Calu3 (cell line): ENCODE measurements at regions not wholly inside any gene's neighbourhood (a gene's known extent, or its start where the extent isn't known, plus 50 kb on each side); places are given as distances from the start of the nearest gene placed in this dataset.
"Not testable (repeated sequence)": the region's sequence is repeated elsewhere in the genome, so short reads cannot be mapped to it uniquely, and the experiment has no call there.

Experiments used
- BruUV-seq: library from RNA; stranded (reverse); fragments of 400-500 nt; replicated peaks from 2 replicates; lab custom pipeline; 2021; lab: Mats Ljungman, UMichigan
- CTCF ChIA-PET: fragments of 300-600 bp; sonication (Branson Sonifier 250); formaldehyde crosslinking; loops from one replicate; lab custom pipeline; 2022; ENCODE audit warnings: antibody characterized with exemption; lab: Charles Lee
- DNase-seq: peaks from one replicate; pipeline ENCODE4 v3.0.0; 2022
- H3K27ac Mint-ChIP-seq: one replicate; pipeline ENCODE4 v1.8.0; 2022; ENCODE audit warnings: mixed read lengths; ENCODE audit not compliant: unreplicated experiment
- H3K27me3 Mint-ChIP-seq: one replicate; pipeline ENCODE4 v1.8.0; 2022; ENCODE audit warnings: mixed read lengths; ENCODE audit not compliant: unreplicated experiment
- H3K36me3 Mint-ChIP-seq: one replicate; pipeline ENCODE4 v1.8.0; 2022; ENCODE audit warnings: mild to moderate bottlenecking, moderate library complexity, mixed read lengths; ENCODE audit not compliant: insufficient read depth, unreplicated experiment
- H3K4me1 Mint-ChIP-seq: one replicate; pipeline ENCODE4 v1.8.0; 2022; ENCODE audit warnings: mild to moderate bottlenecking, low read depth, mixed read lengths; ENCODE audit not compliant: unreplicated experiment
- H3K4me3 Mint-ChIP-seq: one replicate; pipeline ENCODE4 v1.8.0; 2022; ENCODE audit warnings: mild to moderate bottlenecking, low read depth, moderate library complexity, mixed read lengths; ENCODE audit not compliant: unreplicated experiment
- H3K9me3 Mint-ChIP-seq: one replicate; pipeline ENCODE4 v1.8.0; 2022; ENCODE audit warnings: low read depth, mixed read lengths; ENCODE audit not compliant: unreplicated experiment
- CTCF ChIP-seq: fragments of 200-600 bp; IDR thresholded peaks from one replicate; pipeline ENCODE4 v1.8.0; 2022; ENCODE audit warnings: antibody characterized with exemption; ENCODE audit not compliant: unreplicated experiment
- intact Hi-C: fragments of 100-400 bp; cut with micrococcal nuclease; formaldehyde crosslinking; loops from one replicate; pipeline ENCODE4 v1.10.0; 2022; ENCODE audit not compliant: unreplicated experiment

GRCh38 chr1:14280909-14281308, 317.6 kb upstream of the KAZN start:
- no peaks in the 10 kb centered on the region for H3K4me1 Mint-ChIP-seq
- intact Hi-C loops = no loop called here
- no peak for TF ChIP-seq CTCF
- no peaks in the 10 kb centered on the region for H3K27me3 Mint-ChIP-seq
- H3K9me3 Mint-ChIP-seq = peaks cover 3% of the 10 kb centered on the region
- H3K27ac Mint-ChIP-seq = no peak overlapping the region
- DNase-seq = no peak
- no TSS peak for BruUV-seq
- H3K4me3 Mint-ChIP-seq = no peak overlapping the region
- H3K36me3 Mint-ChIP-seq = no peaks in the 10 kb centered on the region
- CTCF ChIA-PET = no interaction called here

DNA sequence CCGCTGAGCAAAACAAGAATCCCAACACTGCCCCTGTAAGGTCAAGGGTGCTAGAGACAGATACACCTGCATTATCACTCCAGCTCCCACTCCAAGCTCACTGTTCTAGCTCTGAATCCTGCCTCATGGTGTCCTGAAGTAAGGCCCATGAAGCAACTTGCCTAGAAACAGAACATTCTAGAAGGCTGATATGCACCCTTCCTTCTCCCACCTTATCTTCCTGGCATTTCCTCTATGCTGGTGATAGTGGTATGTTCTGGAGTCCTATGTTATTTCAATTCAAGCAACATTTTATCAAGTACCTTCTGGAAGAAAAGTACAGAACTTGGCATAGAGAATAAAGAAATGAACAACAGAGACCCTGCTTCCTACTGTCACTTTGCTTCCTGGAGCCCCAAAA, 317.1 kb upstream of the KAZN start:
- CTCF ChIA-PET = no interaction called here
- BruUV-seq = no TSS peak
- no peaks in the 10 kb centered on the region for H3K4me1 Mint-ChIP-seq

DNA sequence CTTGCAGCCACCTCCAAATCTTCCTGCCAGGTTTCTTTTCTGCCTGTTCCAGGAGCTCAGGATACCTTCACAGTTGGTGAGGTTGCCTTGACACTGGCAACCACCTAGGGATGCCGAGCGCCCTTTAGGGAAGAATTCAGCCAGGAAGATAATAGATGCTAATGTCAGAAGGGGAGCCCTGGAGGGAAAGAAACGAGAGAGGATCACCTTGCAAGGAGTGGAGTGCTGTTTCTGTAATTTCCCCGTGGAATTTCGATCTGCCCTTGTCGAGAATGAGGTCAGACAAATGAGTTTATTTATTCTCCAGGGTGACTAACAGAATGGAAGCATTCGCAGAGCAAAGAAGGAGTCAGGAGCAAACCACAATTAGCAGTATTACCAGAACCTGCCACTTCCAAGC, 315.8 kb upstream of the KAZN start:
- CTCF ChIA-PET = no interaction called here
- Mint-ChIP-seq H3K9me3 (peaks cover 5% of the 10 kb centered on the region), H3K4me3 (no peak overlapping the region), H3K4me1 (no peaks in the 10 kb centered on the region), H3K27me3 (no peaks in the 10 kb centered on the region), H3K27ac (no peak overlapping the region), H3K36me3 (no peaks in the 10 kb centered on the region)
- DNase-seq = no peak
- BruUV-seq = no TSS peak
- intact Hi-C loops = no loop called here
- no peak for TF ChIP-seq CTCF

More for the DNA sequence above, 317.1 kb upstream of the KAZN start:
- H3K4me3 Mint-ChIP-seq = no peak overlapping the region
- intact Hi-C loops = no loop called here
- no peak overlapping the region for H3K27ac Mint-ChIP-seq
- no peaks in the 10 kb centered on the region for H3K36me3 Mint-ChIP-seq
- TF ChIP-seq CTCF = no peak
- H3K9me3 Mint-ChIP-seq = peaks cover 5% of the 10 kb centered on the region
- DNase-seq = no peak
- H3K27me3 Mint-ChIP-seq = no peaks in the 10 kb centered on the region

DNA sequence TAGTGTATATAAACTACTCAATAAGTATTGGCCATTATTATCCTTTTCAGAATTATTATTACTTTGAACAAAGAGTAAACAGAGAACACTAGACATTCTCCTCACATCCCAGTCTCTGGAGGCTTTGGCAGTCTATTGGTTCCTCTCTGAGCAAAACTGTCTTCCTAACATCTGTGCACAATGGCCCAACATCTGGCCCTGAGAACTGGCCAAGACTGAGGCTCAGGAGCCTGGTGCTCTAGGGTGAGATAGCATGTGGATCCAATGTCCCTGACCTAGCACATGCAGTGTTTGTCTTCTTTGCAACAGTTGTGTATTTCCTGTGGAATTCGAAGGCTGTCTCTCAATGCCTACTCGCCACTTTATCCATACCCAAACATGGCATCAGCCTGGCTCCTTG, 313.2 kb upstream of the KAZN start:
- no peak for TF ChIP-seq CTCF
- BruUV-seq = no TSS peak
- Mint-ChIP-seq H3K36me3 (no peaks in the 10 kb centered on the region), H3K27me3 (no peaks in the 10 kb centered on the region), H3K9me3 (peaks cover 10% of the 10 kb centered on the region), H3K4me1 (no peaks in the 10 kb centered on the region), H3K27ac (no peak overlapping the region), H3K4me3 (no peak overlapping the region)
- DNase-seq = no peak
- CTCF ChIA-PET = no interaction called here
- intact Hi-C loops = no loop called here

DNA sequence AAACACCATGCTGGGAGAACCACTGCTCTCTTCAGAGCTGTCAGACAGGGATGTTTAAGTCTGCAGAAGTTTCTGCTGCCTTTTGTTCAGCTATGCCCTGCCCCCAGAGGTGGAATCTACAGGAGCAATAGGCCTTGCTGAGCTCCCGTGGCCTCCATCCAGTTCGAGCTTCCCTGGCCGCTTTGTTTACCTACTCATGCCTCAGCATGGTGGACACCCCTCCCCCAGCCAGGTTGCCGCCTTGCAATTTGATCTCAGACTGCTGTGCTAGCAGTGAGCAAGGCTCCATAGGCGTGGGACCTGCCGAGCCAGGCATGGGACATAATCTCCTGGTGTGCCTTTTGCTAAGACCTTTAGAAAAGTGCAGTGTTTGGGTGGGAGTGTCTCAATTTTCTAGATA, 307.3 kb upstream of the KAZN start:
- peaks cover 13% of the 10 kb centered on the region for H3K9me3 Mint-ChIP-seq
- BruUV-seq, H3K4me3 Mint-ChIP-seq, CTCF ChIA-PET, intact Hi-C loops, H3K27ac Mint-ChIP-seq, H3K27me3 Mint-ChIP-seq, H3K4me1 Mint-ChIP-seq, DNase-seq, H3K36me3 Mint-ChIP-seq: not testable (repeated sequence)
